GM13976 (cell line): ENCODE measurements at regions not wholly inside any gene's neighbourhood (a gene's known extent, or its start where the extent isn't known, plus 50 kb on each side); places are given as distances from the start of the nearest gene placed in this dataset.
A peak's percentile ranks its signal among the peaks of the same experiment; 100 is the strongest.
"Not testable (repeated sequence)": the region's sequence is repeated elsewhere in the genome, so short reads cannot be mapped to it uniquely, and the experiment has no call there.

Source experiments
- DNase-seq: peaks from one replicate; pipeline ENCODE4 v3.0.0; 2012; ENCODE audit warnings: low spot score
- in situ Hi-C: fragments of 300-500 bp; cut with MboI; formaldehyde crosslinking; loops from one replicate; pipeline ENCODE4 v1.12.0; 2022; ENCODE audit warnings: low sequenced_read_pairs, mixed read lengths, inconsistent platforms; ENCODE audit not compliant: unreplicated experiment
- TF ChIP-seq, protein P1 (sequence below): IDR thresholded peaks from 2 replicates; pipeline ENCODE4 v1.5.1; 2012; ENCODE audit warnings: borderline replicate concordance, mild to moderate bottlenecking; ENCODE audit not compliant: insufficient read depth; ENCODE audit errors: extremely low read depth, missing control alignments, control extremely low read depth

DNA sequence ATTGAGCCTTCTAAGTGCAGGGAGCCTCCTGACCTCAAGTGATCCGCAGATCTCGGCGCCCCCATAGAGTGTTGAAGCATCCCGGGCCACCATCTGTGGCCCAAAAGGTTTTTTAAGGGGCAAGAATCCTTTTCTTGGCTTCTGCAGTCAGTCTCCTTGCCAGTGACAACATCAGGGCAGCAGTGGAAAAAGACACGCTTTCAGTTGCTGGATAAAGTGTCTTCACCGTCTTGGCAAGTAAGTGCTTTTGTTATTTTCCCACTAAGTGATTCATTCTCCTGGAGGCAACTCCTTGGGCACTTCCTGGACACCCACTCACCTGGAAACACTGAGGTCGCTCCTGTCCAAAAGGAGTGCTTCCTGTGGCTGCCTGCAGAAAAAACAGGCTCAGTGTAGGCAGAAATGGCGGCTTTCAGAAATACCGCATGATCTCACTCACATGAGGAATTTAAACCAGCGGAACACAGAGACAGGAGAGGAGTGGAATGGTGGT, 71.7 kb upstream of the ABHD2 start:
- no peak for DNase-seq

DNA sequence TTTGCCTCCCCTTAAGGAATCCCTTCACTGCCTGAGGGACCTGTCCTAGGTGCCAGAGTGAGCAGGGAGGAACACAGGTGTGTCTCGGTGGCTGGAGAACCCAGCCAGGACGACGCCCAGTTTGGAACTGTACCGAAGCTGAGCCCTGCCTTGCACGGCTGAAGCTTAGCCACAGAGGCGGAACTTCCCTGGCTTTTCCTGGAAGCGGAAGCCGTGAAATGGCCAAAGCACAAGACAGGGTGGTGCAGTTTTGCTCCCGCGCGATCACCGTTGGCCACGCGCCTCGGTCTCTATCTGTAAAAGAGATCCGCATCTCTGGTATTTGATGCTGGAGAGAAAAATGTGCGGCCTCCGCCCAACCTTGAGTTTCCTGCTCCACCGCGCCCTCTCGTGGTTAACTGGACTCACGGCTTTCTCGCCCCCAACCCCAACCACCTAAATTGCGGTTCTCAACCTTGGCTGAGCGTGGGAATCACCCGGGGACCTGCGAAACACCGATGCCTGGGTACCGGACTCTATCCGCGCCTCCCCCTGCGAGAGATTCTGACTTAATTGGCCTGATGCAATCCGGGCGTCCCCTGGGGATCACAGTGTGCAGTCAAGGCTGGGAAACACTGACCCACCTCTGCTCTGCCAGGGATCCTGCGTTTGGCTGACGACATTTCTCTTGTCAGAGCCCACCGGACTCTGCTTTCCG, 70.7 kb upstream of the ABHD2 start:
- in situ Hi-C loops = no loop called here
- DNase-seq = peak; percentile 77

More for the DNA sequence above, 71.7 kb upstream of the ABHD2 start:
- in situ Hi-C loops = no loop called here
- TF ChIP-seq, protein P1, sequence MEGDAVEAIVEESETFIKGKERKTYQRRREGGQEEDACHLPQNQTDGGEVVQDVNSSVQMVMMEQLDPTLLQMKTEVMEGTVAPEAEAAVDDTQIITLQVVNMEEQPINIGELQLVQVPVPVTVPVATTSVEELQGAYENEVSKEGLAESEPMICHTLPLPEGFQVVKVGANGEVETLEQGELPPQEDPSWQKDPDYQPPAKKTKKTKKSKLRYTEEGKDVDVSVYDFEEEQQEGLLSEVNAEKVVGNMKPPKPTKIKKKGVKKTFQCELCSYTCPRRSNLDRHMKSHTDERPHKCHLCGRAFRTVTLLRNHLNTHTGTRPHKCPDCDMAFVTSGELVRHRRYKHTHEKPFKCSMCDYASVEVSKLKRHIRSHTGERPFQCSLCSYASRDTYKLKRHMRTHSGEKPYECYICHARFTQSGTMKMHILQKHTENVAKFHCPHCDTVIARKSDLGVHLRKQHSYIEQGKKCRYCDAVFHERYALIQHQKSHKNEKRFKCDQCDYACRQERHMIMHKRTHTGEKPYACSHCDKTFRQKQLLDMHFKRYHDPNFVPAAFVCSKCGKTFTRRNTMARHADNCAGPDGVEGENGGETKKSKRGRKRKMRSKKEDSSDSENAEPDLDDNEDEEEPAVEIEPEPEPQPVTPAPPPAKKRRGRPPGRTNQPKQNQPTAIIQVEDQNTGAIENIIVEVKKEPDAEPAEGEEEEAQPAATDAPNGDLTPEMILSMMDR = no peak

DNA sequence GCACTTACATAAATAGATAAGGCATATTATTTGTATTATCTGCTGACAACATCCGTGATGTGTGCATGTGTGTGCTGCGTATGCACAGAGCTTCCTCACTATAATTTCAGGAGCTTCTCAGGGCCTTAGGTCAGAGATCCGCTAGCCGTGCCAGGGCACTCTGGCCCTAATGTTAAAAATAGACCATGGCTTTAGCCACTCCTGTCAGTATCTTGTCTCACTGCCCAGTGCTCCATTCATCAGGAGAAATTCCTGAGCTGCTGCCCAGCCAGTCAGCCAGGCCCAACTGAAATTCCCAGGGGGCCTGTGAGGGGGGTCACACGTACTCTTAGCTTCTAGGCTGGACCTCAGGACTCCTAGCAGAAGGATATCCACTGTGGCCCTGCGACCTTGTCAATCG, 70.0 kb upstream of the ABHD2 start:
- DNase-seq = no peak
- TF ChIP-seq, protein P1 = no peak
- in situ Hi-C loops = no loop called here

More for the DNA sequence above, 70.7 kb upstream of the ABHD2 start:
- TF ChIP-seq, protein P1 = peak; percentile 86

- TF ChIP-seq, protein P1 = no peak
- in situ Hi-C loops = no loop called here
- DNase-seq = no peak
Observed at GRCh38 chr15:89019436-89019835, 68.8 kb upstream of the ABHD2 start.

DNA sequence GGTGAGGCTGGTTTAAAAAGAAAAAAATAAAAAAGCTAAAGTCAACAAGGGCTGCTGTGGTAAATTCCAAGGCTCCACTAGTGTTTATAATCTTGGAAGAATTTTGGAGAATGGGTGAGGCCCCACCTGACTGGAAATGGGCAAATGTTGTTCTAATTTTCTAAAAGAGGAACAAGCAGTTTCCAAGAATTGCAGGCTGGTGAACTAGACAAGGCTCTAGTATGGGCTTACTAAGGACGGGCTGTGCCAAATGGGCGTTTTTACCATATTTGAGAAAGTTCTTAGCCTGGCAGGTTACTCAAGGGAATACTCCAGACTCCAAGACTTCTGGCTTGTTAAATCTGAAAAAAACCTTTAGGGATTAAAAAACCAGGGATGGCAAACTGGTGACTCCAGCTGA, 67.0 kb upstream of the ABHD2 start:
- in situ Hi-C loops = no loop called here
- TF ChIP-seq, protein P1 = no peak
- no peak for DNase-seq

DNA sequence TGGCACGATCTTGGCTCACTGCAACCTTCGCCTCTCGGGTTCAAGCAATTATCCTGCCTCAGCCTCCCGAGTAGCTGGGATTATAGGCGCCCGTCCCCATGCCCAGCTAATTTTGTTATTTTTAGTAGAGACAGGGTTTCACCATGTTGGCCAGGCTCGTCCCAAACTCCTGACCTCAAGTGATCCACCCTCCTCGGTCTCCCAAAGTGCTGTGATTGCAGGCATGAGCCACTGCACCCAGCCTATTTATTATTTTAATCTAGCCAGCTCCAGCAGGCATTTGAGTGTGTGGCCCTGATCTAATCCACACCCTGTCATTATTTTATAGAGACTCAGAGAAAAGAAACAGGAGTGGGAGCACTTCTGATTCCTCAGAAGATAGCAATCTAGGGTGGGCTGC, 66.4 kb upstream of the ABHD2 start:
- DNase-seq, in situ Hi-C loops: not testable (repeated sequence)

- DNase-seq = no peak
- TF ChIP-seq, protein P1 = no peak
- in situ Hi-C loops = no loop called here
Observed at GRCh38 chr15:89023311-89023961, 64.8 kb upstream of the ABHD2 start.
